Vagina (tissue), 2 donors: ENCODE measurements at regions not wholly inside any gene's neighbourhood (a gene's known extent, or its start where the extent isn't known, plus 50 kb on each side); places are given as distances from the start of the nearest gene placed in this dataset.

Source experiments
- POLR2A ChIP-seq, 2 donors: fragments of 450-650 bp; IDR thresholded peaks; one replicate each; pipeline ENCODE4 v1.6.1; 2017; ENCODE audit warnings: antibody characterized with exemption in 2 of 2, mild to moderate bottlenecking in 2 of 2, moderate library complexity in 2 of 2
- TF ChIP-seq, protein P1 (sequence below), 3 experiments: fragments of 450-650 bp in 2 of 3; fragments of 200-600 bp in 1 of 3; sonication (generic) in 1 of 3; IDR thresholded peaks; one replicate each; pipeline ENCODE4 v1.5.1; 2017 to 2019; ENCODE audit warnings: antibody characterized with exemption in 3 of 3, mild to moderate bottlenecking in 2 of 3, moderate library complexity in 2 of 3

DNA sequence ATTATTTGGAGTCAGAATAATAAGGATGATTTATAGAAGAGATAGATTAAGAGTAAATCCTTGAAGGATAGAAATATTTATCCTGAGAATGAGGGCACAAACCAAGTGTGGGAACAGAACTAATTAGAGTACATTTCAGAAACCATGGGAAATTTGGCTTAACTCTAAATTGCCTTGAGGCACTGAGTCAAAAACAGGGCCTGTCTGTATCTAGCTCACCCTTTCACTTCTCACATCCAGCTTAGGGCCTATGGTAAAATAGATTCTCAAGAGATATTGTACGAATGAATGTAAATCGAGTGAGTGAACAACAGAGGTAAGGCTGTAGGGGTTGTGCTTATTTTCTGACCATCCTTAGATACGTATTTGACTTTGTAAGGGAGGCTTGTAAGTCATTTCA, 586.1 kb upstream of the DPPA4 start:
- TF ChIP-seq POLR2A (IDR thresholded peaks at IDR 0.05): no peak
- TF ChIP-seq, protein P1, sequence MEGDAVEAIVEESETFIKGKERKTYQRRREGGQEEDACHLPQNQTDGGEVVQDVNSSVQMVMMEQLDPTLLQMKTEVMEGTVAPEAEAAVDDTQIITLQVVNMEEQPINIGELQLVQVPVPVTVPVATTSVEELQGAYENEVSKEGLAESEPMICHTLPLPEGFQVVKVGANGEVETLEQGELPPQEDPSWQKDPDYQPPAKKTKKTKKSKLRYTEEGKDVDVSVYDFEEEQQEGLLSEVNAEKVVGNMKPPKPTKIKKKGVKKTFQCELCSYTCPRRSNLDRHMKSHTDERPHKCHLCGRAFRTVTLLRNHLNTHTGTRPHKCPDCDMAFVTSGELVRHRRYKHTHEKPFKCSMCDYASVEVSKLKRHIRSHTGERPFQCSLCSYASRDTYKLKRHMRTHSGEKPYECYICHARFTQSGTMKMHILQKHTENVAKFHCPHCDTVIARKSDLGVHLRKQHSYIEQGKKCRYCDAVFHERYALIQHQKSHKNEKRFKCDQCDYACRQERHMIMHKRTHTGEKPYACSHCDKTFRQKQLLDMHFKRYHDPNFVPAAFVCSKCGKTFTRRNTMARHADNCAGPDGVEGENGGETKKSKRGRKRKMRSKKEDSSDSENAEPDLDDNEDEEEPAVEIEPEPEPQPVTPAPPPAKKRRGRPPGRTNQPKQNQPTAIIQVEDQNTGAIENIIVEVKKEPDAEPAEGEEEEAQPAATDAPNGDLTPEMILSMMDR (IDR thresholded peaks at IDR 0.05): no peak
